K562 (cell line): ENCODE measurements at regions not wholly inside any gene's neighbourhood (a gene's known extent, or its start where the extent isn't known, plus 50 kb on each side); places are given as distances from the start of the nearest gene placed in this dataset.

Experiments used
- ATAC-seq: fragments of 200-7000 bp; cut with Tn5 transposase; 3 replicates; pipeline ENCODE4 v1.9.1; 2020; ENCODE audit warnings: moderate library complexity
- BruUV-seq: library from RNA; stranded (reverse); fragments of 400-500 nt; replicated peaks from 2 replicates; lab custom pipeline; 2021; lab: Mats Ljungman, UMichigan
- CTCF ChIA-PET: fragments of 300-600 bp; formaldehyde crosslinking; extraction: SDS; loops from one replicate; lab custom pipeline; 2021; ENCODE audit warnings: low intra/inter-chr PET ratio; lab: Yijun Ruan, JAX
- POLR2A ChIA-PET: fragments of 300-600, 350-650 bp; sonication (Branson Sonifier 250); formaldehyde crosslinking; extraction: SDS; loops from one replicate; lab custom pipeline; 2021; ENCODE audit warnings: antibody characterized with exemption, inconsistent platforms; lab: Yijun Ruan, JAX
- DNase-seq, 4 experiments: peaks; one replicate each; pipeline versions ENCODE4 v3.0.0 to v3.0.0-alpha.2; 2011 to 2018; ENCODE audit warnings: low spot score in 3 of 4, mixed read lengths in 3 of 4; ENCODE audit errors: extremely low read depth in 1 of 4
- FAIRE-seq: peaks from 2 replicates; lab custom pipeline; 2011; peaks lifted over from hg19 to GRCh38; lab: Jason Lieb, UNC
- H2AFZ ChIP-seq: 2 replicates; pipeline ENCODE4 v1.6.0; 2011; ENCODE audit warnings: low read depth, low read length, control low read depth, inconsistent platforms
- H3K27ac ChIP-seq: fragments of 200-600 bp; 3 replicates; pipeline ENCODE4 v1.8.0; 2011; ENCODE audit warnings: low read depth, mild to moderate bottlenecking, control low read depth, inconsistent platforms, low read length, moderate library complexity, mixed read lengths; ENCODE audit errors: extremely low read depth
- H3K27me3 ChIP-seq, 2 experiments: fragments of 300-600 bp in 1 of 2; 2 replicates in 1 of 2; 3 replicates in 1 of 2; pipeline versions ENCODE4 v1.6.0 to v1.8.0; 2011; ENCODE audit warnings: inconsistent platforms in 2 of 2, low read length in 2 of 2, mild to moderate bottlenecking in 1 of 2, mixed read lengths in 1 of 2, moderate library complexity in 1 of 2; ENCODE audit not compliant: control insufficient read depth in 2 of 2, insufficient read depth in 2 of 2
- H3K36me3 ChIP-seq: fragments of 300-600 bp; 3 replicates; pipeline ENCODE4 v1.8.0; 2011; ENCODE audit warnings: mild to moderate bottlenecking, low read length, inconsistent platforms; ENCODE audit not compliant: control insufficient read depth, insufficient read depth
- H3K4me1 ChIP-seq, 2 experiments: fragments of 200-600 bp in 1 of 2; replicated peaks in 1 of 2; 2 replicates in 1 of 2; 3 replicates in 1 of 2; pipeline versions ENCODE4 v1.5.1 to v1.8.0; 2011; ENCODE audit warnings: inconsistent platforms in 2 of 2, low read length in 2 of 2, mild to moderate bottlenecking in 1 of 2, mixed read lengths in 1 of 2, moderate library complexity in 1 of 2; ENCODE audit not compliant: control insufficient read depth in 2 of 2, insufficient read depth in 2 of 2
- H3K4me2 ChIP-seq: 2 replicates; pipeline ENCODE4 v1.6.1; 2011; ENCODE audit warnings: low read length, control low read depth, inconsistent platforms, mixed read lengths; ENCODE audit not compliant: insufficient read depth
- H3K4me3 ChIP-seq: fragments of 200-600 bp; sonication (generic), shearing (Covaris generic); 2 replicates; pipeline ENCODE4 v1.5.1; 2016; ENCODE audit warnings: control low read depth, inconsistent platforms
- H3K79me2 ChIP-seq: fragments of 200-600 bp; 3 replicates; pipeline ENCODE4 v1.8.0; 2011; ENCODE audit warnings: low read length, inconsistent platforms; ENCODE audit not compliant: control insufficient read depth, insufficient read depth
- H3K9ac ChIP-seq, 2 experiments: 2 replicates each; pipeline versions ENCODE4 v1.6.0 to v1.6.1; 2011; ENCODE audit warnings: low read depth in 2 of 2, low read length in 2 of 2, control low read depth in 1 of 2, inconsistent platforms in 1 of 2, mild to moderate bottlenecking in 1 of 2, mixed read lengths in 1 of 2; ENCODE audit not compliant: insufficient read depth in 1 of 2
- H3K9me1 ChIP-seq: one replicate; pipeline ENCODE4 v1.6.0; 2011; ENCODE audit warnings: inconsistent platforms, mild to moderate bottlenecking, low read length, moderate library complexity; ENCODE audit not compliant: control insufficient read depth, insufficient read depth
- H3K9me3 ChIP-seq: replicated peaks from 2 replicates; pipeline ENCODE4 v1.5.1; 2011; ENCODE audit warnings: low read depth, low read length, inconsistent platforms; ENCODE audit not compliant: control insufficient read depth, insufficient read depth
- H4K20me1 ChIP-seq: replicated peaks from 2 replicates; pipeline ENCODE4 v1.6.1; 2011; ENCODE audit warnings: low read length, inconsistent platforms, mixed read lengths; ENCODE audit not compliant: control insufficient read depth, insufficient read depth
- ASH1L ChIP-seq: fragments of 450-650 bp; IDR thresholded peaks from 2 replicates; pipeline ENCODE4 v1.6.1; 2018; ENCODE audit warnings: borderline replicate concordance, mild to moderate bottlenecking, low read depth; ENCODE audit not compliant: partially characterized antibody
- ATF7 ChIP-seq: fragments of 450-650 bp; IDR thresholded peaks from 2 replicates; pipeline ENCODE4 v1.7.1; 2014; ENCODE audit warnings: mild to moderate bottlenecking, moderate library complexity
- BACH1 ChIP-seq: fragments of 200-800 bp; sonication (Bioruptor generic); IDR thresholded peaks from 2 replicates; pipeline ENCODE4 v1.6.1; 2016; ENCODE audit warnings: missing genetic modification characterization, missing compliant biosample characterization
- FOXP4 ChIP-seq: sonication (generic); formaldehyde crosslinking; IDR thresholded peaks from 2 replicates; pipeline ENCODE4 v1.8.0; 2022; ENCODE audit warnings: mild to moderate bottlenecking, missing genetic modification reagents, borderline replicate concordance
- GATAD2B ChIP-seq: fragments of 450-650 bp; IDR thresholded peaks from 2 replicates; pipeline ENCODE4 v1.6.1; 2017; ENCODE audit warnings: mild to moderate bottlenecking, borderline replicate concordance
- HMBOX1 ChIP-seq: sonication (generic); IDR thresholded peaks from 2 replicates; pipeline ENCODE4 v1.6.1; 2016
- HSF4 ChIP-seq: fragments of 250-450 bp; sonication (Bioruptor Pico); IDR thresholded peaks from 2 replicates; pipeline ENCODE4 v2.1.2; 2022; ENCODE audit warnings: mild to moderate bottlenecking, moderate library complexity, borderline replicate concordance
- ILF3 ChIP-seq: fragments of 450-650 bp; IDR thresholded peaks from 2 replicates; pipeline ENCODE4 v1.6.1; 2018; ENCODE audit warnings: antibody characterized with exemption, mild to moderate bottlenecking, moderate library complexity, borderline replicate concordance
- NFIX ChIP-seq: fragments of 250-450 bp; sonication (Bioruptor Pico); IDR thresholded peaks from 2 replicates; pipeline ENCODE4 v1.4.0; 2020; ENCODE audit warnings: low read depth, mild to moderate bottlenecking, moderate library complexity
- NFXL1 ChIP-seq: fragments of 450-650 bp; formaldehyde crosslinking; IDR thresholded peaks from 2 replicates; pipeline ENCODE4 v1.4.0; 2021; ENCODE audit warnings: mild to moderate bottlenecking
- PBX2 ChIP-seq, 2 experiments: IDR thresholded peaks in 1 of 2; conservative IDR thresholded peaks in 1 of 2; 2 replicates each; pipeline ENCODE4 v1.6.1; 2016; ENCODE audit warnings: low read depth in 2 of 2, mild to moderate bottlenecking in 1 of 2, missing compliant biosample characterization in 1 of 2, missing genetic modification characterization in 1 of 2, moderate library complexity in 1 of 2
- ZBTB34 ChIP-seq: fragments of 250-450 bp; sonication (Bioruptor Pico); IDR thresholded peaks from 2 replicates; pipeline ENCODE4 v1.8.0; 2021; ENCODE audit warnings: mild to moderate bottlenecking, moderate library complexity
- ZNF197 ChIP-seq: fragments of 200-800 bp; sonication (Bioruptor generic); IDR thresholded peaks from 2 replicates; pipeline ENCODE4 v1.6.1; 2016; ENCODE audit warnings: low read depth, missing genetic modification characterization, missing compliant biosample characterization
- WGBS: fragments of 100-300 bp; shearing (Covaris generic); methylation state at CpG from one replicate; pipeline ENCODE4 v1.1.6; 2016; ENCODE audit warnings: low coverage, mixed read lengths; ENCODE audit not compliant: insufficient coverage; ENCODE audit errors: missing lambda C conversion rate; 5-methylcytosine and 5-hydroxymethylcytosine counted together
- in situ Hi-C: fragments of 300-500 bp; cut with MboI; formaldehyde crosslinking; loops from 4 replicates; pipeline ENCODE4 v1.15.0; 2018; ENCODE audit warnings: inconsistent platforms, mixed read lengths
- intact Hi-C: fragments of 100-400 bp; cut with micrococcal nuclease; formaldehyde crosslinking; loops from 2 replicates; pipeline ENCODE4 v1.14.2; 2022

GRCh38 chr2:120932881-120933280 lies 197.2 kb downstream of the GLI2 start:
- in situ Hi-C loops, result no loop called here
- Histone ChIP-seq H3K9ac (0 out of 4 replicates have a peak overlapping the region, but pooled peaks of 1 of the 2 experiments have one; percentile 51), H3K36me3 (no peaks in the 10 kb centered on the region), H3K9me1 (no peaks in the 10 kb centered on the region), H2AFZ (no peak overlapping the region), H3K4me1 (peaks cover 8 to 30% of the 10 kb centered on the region in 2 experiments; a peak in 4 of 5 replicates), H3K4me2 (no peak overlapping the region), H4K20me1 (no peaks in the 10 kb centered on the region; the same call in 1 of the 2 replicates), H3K4me3 (no peak overlapping the region), H3K79me2 (no peaks in the 10 kb centered on the region), H3K27ac (no peak overlapping the region), H3K9me3 (no peaks in the 10 kb centered on the region), H3K27me3 (peaks cover 4 to 31% of the 10 kb centered on the region in 2 experiments; a peak in 4 of 5 replicates)
- WGBS, result 32% methylated on average over 4 of the region's 7 CpGs
- ChIA-PET CTCF (interaction anchor here (0.5 kb wide), 1 partner anchor 145 kb away, joined by 3 read pairs; no protein-coding TSS in a partner anchor), POLR2A (interaction anchor here (0.6 to 1.5 kb wide), 3 partner anchors 19 to 66 kb away, joined by 3 to 4 read pairs (median 3); no protein-coding TSS in a partner anchor)
- DNase-seq, result no peak
- intact Hi-C loops, result no loop called here
- TF ChIP-seq ASH1L (no peak), ATF7 (no peak), HMBOX1 (no peak), NFXL1 (CRISPR knock-in tag) (no peak), PBX2 (CRISPR knock-in tag; IDR thresholded peaks at IDR 0.05; ENCODE audit: low read depth) (no peak), PBX2 (tag; conservative IDR thresholded peaks at IDR 0.05; ENCODE audit: low read depth) (no peak), BACH1 (tag) (no peak), GATAD2B (no peak), ZNF197 (no peak), ZBTB34 (CRISPR knock-in tag) (no peak), ILF3 (no peak), FOXP4 (CRISPR knock-in tag) (no peak), HSF4 (CRISPR knock-in tag) (no peak), NFIX (CRISPR knock-in tag) (no peak)
- no TSS peak for BruUV-seq
- FAIRE-seq, result no peak
- no peak for ATAC-seq
